GM23248 (cell line): ENCODE measurements at regions not wholly inside any gene's neighbourhood (a gene's known extent, or its start where the extent isn't known, plus 50 kb on each side); places are given as distances from the start of the nearest gene placed in this dataset.

Experiments used
- EZH2 ChIP-seq: fragments of 200-600 bp; sonication (generic); IDR thresholded peaks from 2 replicates; pipeline ENCODE4 v1.6.1; 2018; ENCODE audit warnings: antibody characterized with exemption, mild to moderate bottlenecking; ENCODE audit not compliant: insufficient read depth, poor library complexity, severe bottlenecking
- EZH2phosphoT487 ChIP-seq: fragments of 200-600 bp; sonication (generic); IDR thresholded peaks from 2 replicates; pipeline ENCODE4 v1.6.1; 2018; ENCODE audit warnings: antibody characterized with exemption, moderate library complexity, mild to moderate bottlenecking, low read depth; ENCODE audit not compliant: insufficient read depth

DNA sequence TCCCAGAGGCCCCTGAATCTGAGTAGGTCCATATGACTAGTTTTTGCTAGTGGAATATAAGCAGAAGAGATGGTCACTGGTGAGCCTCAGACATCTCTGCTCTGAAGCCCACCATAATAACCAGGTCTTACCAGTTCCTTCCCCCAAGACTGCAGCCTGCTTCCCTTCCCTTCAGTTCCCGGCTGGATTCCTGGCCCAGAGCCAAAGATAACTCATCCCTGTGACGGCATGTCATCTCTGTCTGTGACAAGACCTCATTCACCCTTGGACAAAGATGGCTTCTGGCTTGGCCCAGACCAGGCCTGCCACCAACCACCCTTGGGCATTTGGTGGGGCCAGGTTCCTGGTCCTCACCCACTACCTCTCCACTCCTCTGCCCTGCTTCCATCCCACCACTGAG lies 145.5 kb upstream of the TOP1 start:
- no peak for TF ChIP-seq EZH2
- TF ChIP-seq EZH2phosphoT487, result no peak
